Osteocyte (in vitro differentiated cells): ENCODE measurements at regions not wholly inside any gene's neighbourhood (a gene's known extent, or its start where the extent isn't known, plus 50 kb on each side); places are given as distances from the start of the nearest gene placed in this dataset.

Experiments
- DNase-seq: peaks from one replicate; pipeline ENCODE4 v3.0.0; 2021; ENCODE audit warnings: mixed read lengths; ENCODE audit not compliant: unreplicated experiment; ENCODE audit errors: extremely low spot score
- H3K27ac Mint-ChIP-seq: one replicate; pipeline ENCODE4 v1.8.0; 2021; ENCODE audit warnings: mild to moderate bottlenecking, mixed read lengths; ENCODE audit not compliant: unreplicated experiment
- H3K27me3 Mint-ChIP-seq: one replicate; pipeline ENCODE4 v1.8.0; 2021; ENCODE audit warnings: mixed read lengths; ENCODE audit not compliant: unreplicated experiment
- H3K36me3 Mint-ChIP-seq: one replicate; pipeline ENCODE4 v1.8.0; 2021; ENCODE audit warnings: mixed read lengths; ENCODE audit not compliant: unreplicated experiment
- H3K4me1 Mint-ChIP-seq: one replicate; pipeline ENCODE4 v1.8.0; 2021; ENCODE audit warnings: mixed read lengths; ENCODE audit not compliant: unreplicated experiment
- H3K4me3 Mint-ChIP-seq: one replicate; pipeline ENCODE4 v1.8.0; 2021; ENCODE audit warnings: mild to moderate bottlenecking, moderate library complexity, mixed read lengths; ENCODE audit not compliant: unreplicated experiment
- H3K9me3 Mint-ChIP-seq: one replicate; pipeline ENCODE4 v1.8.0; 2021; ENCODE audit warnings: mixed read lengths; ENCODE audit not compliant: unreplicated experiment
- CTCF ChIP-seq: fragments of 200-600 bp; sonication (generic); IDR thresholded peaks from 2 replicates; pipeline ENCODE4 v1.5.0; 2021; ENCODE audit warnings: antibody characterized with exemption, mild to moderate bottlenecking, moderate library complexity

- Mint-ChIP-seq H3K4me3 (no peak overlapping the region), H3K27ac (no peak overlapping the region), H3K36me3 (peaks cover 2% of the 10 kb centered on the region), H3K27me3 (no peaks in the 10 kb centered on the region), H3K4me1 (peaks cover 6% of the 10 kb centered on the region), H3K9me3 (no peaks in the 10 kb centered on the region)
- peak; percentile 62 for TF ChIP-seq CTCF
- DNase-seq, result no peak
Observed at GRCh38 chr20:56995635-56996075, 270.8 kb downstream of the BMP7 start.

- no peak for TF ChIP-seq CTCF
- Mint-ChIP-seq H3K36me3 (peaks cover 2% of the 10 kb centered on the region), H3K4me1 (peaks cover 6% of the 10 kb centered on the region), H3K27me3 (no peaks in the 10 kb centered on the region), H3K9me3 (no peaks in the 10 kb centered on the region), H3K4me3 (no peak overlapping the region), H3K27ac (no peak overlapping the region)
- no peak for DNase-seq
Observed at GRCh38 chr20:56996533-56996932, 269.9 kb downstream of the BMP7 start.

- TF ChIP-seq CTCF, result no peak
- Mint-ChIP-seq H3K9me3 (no peaks in the 10 kb centered on the region), H3K36me3 (peaks cover 2% of the 10 kb centered on the region), H3K27me3 (no peaks in the 10 kb centered on the region), H3K4me3 (no peak overlapping the region), H3K27ac (no peak overlapping the region), H3K4me1 (peaks cover 9% of the 10 kb centered on the region)
- no peak for DNase-seq
Observed at GRCh38 chr20:56998438-56998837, 268.0 kb downstream of the BMP7 start.

- Mint-ChIP-seq H3K27me3 (no peaks in the 10 kb centered on the region), H3K9me3 (no peaks in the 10 kb centered on the region), H3K36me3 (peaks cover 2% of the 10 kb centered on the region), H3K4me3 (no peak overlapping the region), H3K27ac (no peak overlapping the region), H3K4me1 (peaks cover 16% of the 10 kb centered on the region)
- TF ChIP-seq CTCF, result no peak
- no peak for DNase-seq
Observed at GRCh38 chr20:57000441-57000968, 265.9 kb downstream of the BMP7 start.

GRCh38 chr20:57001126-57001767, 265.2 kb downstream of the BMP7 start:
- DNase-seq, result no peak
- no peaks in the 10 kb centered on the region for H3K27me3 Mint-ChIP-seq
- TF ChIP-seq CTCF, result no peak
- no peak overlapping the region for H3K27ac Mint-ChIP-seq
- H3K4me1 Mint-ChIP-seq, result peaks cover 21% of the 10 kb centered on the region
- no peak overlapping the region for H3K4me3 Mint-ChIP-seq
- H3K9me3 Mint-ChIP-seq, result no peaks in the 10 kb centered on the region
- H3K36me3 Mint-ChIP-seq, result peaks cover 2% of the 10 kb centered on the region
